ENCODE measurements at regions not wholly inside any gene's neighbourhood (a gene's known extent, or its start where the extent isn't known, plus 50 kb on each side); places are given as distances from the start of the nearest gene placed in this dataset.

DNA sequence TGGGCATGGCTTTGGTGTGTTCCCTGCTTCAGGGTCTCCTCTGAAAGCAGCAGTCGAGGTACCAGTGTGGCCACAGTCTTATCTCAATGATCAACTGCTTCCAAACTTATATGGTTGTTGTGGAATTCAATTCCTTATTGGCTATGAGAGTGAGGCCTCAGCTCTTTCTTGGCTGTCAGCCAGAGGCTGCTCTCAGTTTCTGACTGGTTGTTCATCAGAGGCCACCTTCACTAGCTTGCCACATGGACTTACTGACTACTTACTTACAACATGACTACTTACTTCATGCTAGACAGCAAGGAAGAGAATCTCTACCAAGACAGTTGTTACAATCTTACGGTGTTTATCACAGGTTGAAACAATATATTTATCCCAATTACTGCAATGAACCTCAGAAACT, 789.2 kb downstream of the DIPK2A start:
- Histone ChIP-seq H3K27ac (ENCODE audit: low read depth, low read length) (no peak overlapping the region), H3K36me3 (ENCODE audit: control insufficient read depth, low read length) (no peaks in the 10 kb centered on the region), H3K27me3 (ENCODE audit: control insufficient read depth, low read length) (no peaks in the 10 kb centered on the region), H3K4me1 (ENCODE audit: control insufficient read depth, low read length) (no peaks in the 10 kb centered on the region), H3K9me2 (replicated peaks; ENCODE audit: control insufficient read depth, low read length) (no peaks in the 10 kb centered on the region), H3K79me2 (ENCODE audit: control insufficient read depth, low read length) (no peaks in the 10 kb centered on the region), H3K4me2 (ENCODE audit: low read length) (no peak overlapping the region), H3F3A (ENCODE audit: control insufficient read depth, insufficient read depth) (no peaks in the 10 kb centered on the region), H4K20me1 (ENCODE audit: control insufficient read depth, insufficient read depth, low read depth, low read length) (no peaks in the 10 kb centered on the region), H3K4me3 (ENCODE audit: low read length) (no peak overlapping the region), H3K9me3 (ENCODE audit: control insufficient read depth, insufficient read depth, low read length) (no peaks in the 10 kb centered on the region)
- TF ChIP-seq, protein P1, sequence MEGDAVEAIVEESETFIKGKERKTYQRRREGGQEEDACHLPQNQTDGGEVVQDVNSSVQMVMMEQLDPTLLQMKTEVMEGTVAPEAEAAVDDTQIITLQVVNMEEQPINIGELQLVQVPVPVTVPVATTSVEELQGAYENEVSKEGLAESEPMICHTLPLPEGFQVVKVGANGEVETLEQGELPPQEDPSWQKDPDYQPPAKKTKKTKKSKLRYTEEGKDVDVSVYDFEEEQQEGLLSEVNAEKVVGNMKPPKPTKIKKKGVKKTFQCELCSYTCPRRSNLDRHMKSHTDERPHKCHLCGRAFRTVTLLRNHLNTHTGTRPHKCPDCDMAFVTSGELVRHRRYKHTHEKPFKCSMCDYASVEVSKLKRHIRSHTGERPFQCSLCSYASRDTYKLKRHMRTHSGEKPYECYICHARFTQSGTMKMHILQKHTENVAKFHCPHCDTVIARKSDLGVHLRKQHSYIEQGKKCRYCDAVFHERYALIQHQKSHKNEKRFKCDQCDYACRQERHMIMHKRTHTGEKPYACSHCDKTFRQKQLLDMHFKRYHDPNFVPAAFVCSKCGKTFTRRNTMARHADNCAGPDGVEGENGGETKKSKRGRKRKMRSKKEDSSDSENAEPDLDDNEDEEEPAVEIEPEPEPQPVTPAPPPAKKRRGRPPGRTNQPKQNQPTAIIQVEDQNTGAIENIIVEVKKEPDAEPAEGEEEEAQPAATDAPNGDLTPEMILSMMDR (IDR thresholded peaks at IDR 0.05; ENCODE audit: low read depth, low read length, poor library complexity, severe bottlenecking), result no peak
- TF ChIP-seq EZH2phosphoT487 (IDR thresholded peaks at IDR 0.05; ENCODE audit: borderline replicate concordance, low read length), result no peak

DNA sequence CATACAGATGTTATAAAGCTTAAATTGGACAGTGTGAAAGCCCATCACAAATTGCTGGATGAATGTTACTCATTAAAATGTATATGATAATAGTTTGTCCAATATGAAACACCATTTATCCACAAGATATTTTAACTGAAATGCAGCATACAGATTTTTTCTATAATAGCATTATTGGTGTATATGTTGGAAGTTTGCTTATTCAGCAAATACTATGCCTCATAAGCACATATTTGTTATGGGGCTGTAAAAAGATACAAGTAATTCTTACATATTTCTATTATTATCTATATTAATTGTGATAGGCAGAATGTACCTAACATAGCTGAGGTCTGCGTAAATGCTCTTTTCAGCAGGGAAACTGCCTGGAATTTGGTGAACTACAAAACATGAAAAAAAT, 790.5 kb downstream of the DIPK2A start:
- Histone ChIP-seq H3K27ac (ENCODE audit: low read depth, low read length) (no peak overlapping the region), H3F3A (ENCODE audit: control insufficient read depth, insufficient read depth) (no peaks in the 10 kb centered on the region)
- TF ChIP-seq, protein P1 (IDR thresholded peaks at IDR 0.05; ENCODE audit: low read depth, low read length, poor library complexity, severe bottlenecking), result no peak

DNA sequence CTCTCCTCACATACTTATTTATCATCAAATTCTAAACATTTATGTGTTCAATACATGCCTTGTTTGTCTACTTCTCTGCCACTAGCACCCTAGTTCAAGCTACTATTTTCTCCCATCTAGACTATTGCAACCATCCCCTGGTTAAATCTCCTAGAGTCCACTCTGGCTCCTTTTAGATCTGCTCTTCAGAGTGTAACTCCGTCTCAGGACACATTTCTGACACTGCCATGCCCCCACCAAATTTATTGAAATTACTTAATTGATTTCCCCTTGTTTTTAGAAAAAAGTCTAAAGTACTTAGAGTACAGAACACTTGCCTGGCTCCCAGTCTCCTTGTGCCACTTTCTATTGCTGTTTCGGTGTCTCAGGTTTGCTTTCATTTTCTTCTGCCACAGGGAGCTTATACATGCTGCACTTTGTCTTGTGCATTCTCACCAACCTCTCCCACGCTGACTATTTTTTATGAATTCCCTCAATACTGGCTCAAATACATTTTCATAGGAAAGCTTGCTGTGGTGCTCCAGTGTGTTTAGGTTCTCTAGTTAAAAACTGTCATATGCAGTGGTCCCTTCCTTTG, 792.3 kb downstream of the DIPK2A start:
- Histone ChIP-seq H3K79me2 (ENCODE audit: control insufficient read depth, low read length) (no peaks in the 10 kb centered on the region), H3K9me2 (replicated peaks; ENCODE audit: control insufficient read depth, low read length) (no peaks in the 10 kb centered on the region), H3F3A (ENCODE audit: control insufficient read depth, insufficient read depth) (no peaks in the 10 kb centered on the region), H3K4me3 (ENCODE audit: low read length) (no peak overlapping the region), H3K9me3 (ENCODE audit: control insufficient read depth, insufficient read depth, low read length) (no peaks in the 10 kb centered on the region), H3K4me2 (ENCODE audit: low read length) (no peak overlapping the region), H3K27me3 (ENCODE audit: control insufficient read depth, low read length) (no peaks in the 10 kb centered on the region), H4K20me1 (ENCODE audit: control insufficient read depth, insufficient read depth, low read depth, low read length) (no peaks in the 10 kb centered on the region), H3K36me3 (ENCODE audit: control insufficient read depth, low read length) (no peaks in the 10 kb centered on the region), H3K27ac (ENCODE audit: low read depth, low read length) (no peak overlapping the region), H3K4me1 (ENCODE audit: control insufficient read depth, low read length) (no peaks in the 10 kb centered on the region)
- TF ChIP-seq, protein P1 (IDR thresholded peaks at IDR 0.05; ENCODE audit: low read depth, low read length, poor library complexity, severe bottlenecking), result no peak
- no peak for TF ChIP-seq EZH2phosphoT487 (IDR thresholded peaks at IDR 0.05; ENCODE audit: borderline replicate concordance, low read length)

More for the DNA sequence above, 790.5 kb downstream of the DIPK2A start:
- H3K4me1 ChIP-seq (ENCODE audit: control insufficient read depth, low read length), result no peaks in the 10 kb centered on the region
- H3K27me3 ChIP-seq (ENCODE audit: control insufficient read depth, low read length), result no peaks in the 10 kb centered on the region
- no peaks in the 10 kb centered on the region for H3K79me2 ChIP-seq (ENCODE audit: control insufficient read depth, low read length)
- H3K9me2 ChIP-seq (replicated peaks; ENCODE audit: control insufficient read depth, low read length), result no peaks in the 10 kb centered on the region
- H4K20me1 ChIP-seq (ENCODE audit: control insufficient read depth, insufficient read depth, low read depth, low read length), result no peaks in the 10 kb centered on the region
- H3K4me2 ChIP-seq (ENCODE audit: low read length), result no peak overlapping the region
- no peak overlapping the region for H3K4me3 ChIP-seq (ENCODE audit: low read length)
- no peaks in the 10 kb centered on the region for H3K9me3 ChIP-seq (ENCODE audit: control insufficient read depth, insufficient read depth, low read length)
- H3K36me3 ChIP-seq (ENCODE audit: control insufficient read depth, low read length), result no peaks in the 10 kb centered on the region

All from DOHH2 (cell line).